ENCODE measurements at regions not wholly inside any gene's neighbourhood (a gene's known extent, or its start where the extent isn't known, plus 50 kb on each side); places are given as distances from the start of the nearest gene placed in this dataset.

- DNase-seq: no peak
Measured at GRCh38 chr21:28444557-28444956, 548.1 kb downstream of the LTN1 start.

GRCh38 chr21:28444111-28444510, 548.6 kb downstream of the LTN1 start:
- no peak for DNase-seq

GRCh38 chr21:28442624-28443023, 550.1 kb downstream of the LTN1 start:
- no peak for DNase-seq

GRCh38 chr21:28442085-28442484, 550.6 kb downstream of the LTN1 start:
- no peak for DNase-seq

GRCh38 chr21:28439788-28440187, 552.9 kb downstream of the LTN1 start:
- no peak for DNase-seq

GRCh38 chr21:28439251-28439650, 553.4 kb downstream of the LTN1 start:
- no peak for DNase-seq

GRCh38 chr21:28437061-28437460, 555.6 kb downstream of the LTN1 start:
- DNase-seq: no peak

- no peak for DNase-seq
Measured at GRCh38 chr21:28436286-28436932, 556.3 kb downstream of the LTN1 start.

- DNase-seq: no peak
Measured at GRCh38 chr21:28431527-28432200, 561.0 kb downstream of the LTN1 start.

- DNase-seq: no peak
Measured at GRCh38 chr21:28431022-28431421, 561.7 kb downstream of the LTN1 start.

GRCh38 chr21:28429161-28429560, 563.5 kb downstream of the LTN1 start:
- DNase-seq: no peak

GRCh38 chr21:28427394-28428022, 565.2 kb downstream of the LTN1 start:
- DNase-seq: no peak

GRCh38 chr21:28426545-28426944, 566.1 kb downstream of the LTN1 start:
- DNase-seq: no peak

GRCh38 chr21:28423521-28424190, 569.0 kb downstream of the LTN1 start:
- DNase-seq: no peak

GRCh38 chr21:28421716-28422524, 570.8 kb downstream of the LTN1 start:
- no peak for DNase-seq

GRCh38 chr21:28419811-28420210, 572.9 kb downstream of the LTN1 start:
- DNase-seq: no peak

- DNase-seq: no peak
Measured at GRCh38 chr21:28418726-28419514, 573.8 kb downstream of the LTN1 start.

- DNase-seq: no peak
Measured at GRCh38 chr21:28410256-28410655, 582.4 kb downstream of the LTN1 start.

GRCh38 chr21:28402616-28402989, 590.1 kb downstream of the LTN1 start:
- DNase-seq: no peak

- no peak for DNase-seq
Measured at GRCh38 chr21:28397040-28397439, 595.6 kb downstream of the LTN1 start.

- DNase-seq: no peak
Measured at GRCh38 chr21:28396421-28396820, 596.3 kb downstream of the LTN1 start.

- no peak for DNase-seq
Measured at GRCh38 chr21:28393279-28393678, 599.4 kb downstream of the LTN1 start.
